CD14-positive monocyte (primary cell): ENCODE measurements at regions not wholly inside any gene's neighbourhood (a gene's known extent, or its start where the extent isn't known, plus 50 kb on each side); places are given as distances from the start of the nearest gene placed in this dataset.

ENCODE experiments used
- DNase-seq, 3 donors: peaks; one replicate each; pipeline ENCODE4 v3.0.0-alpha.2; 2011 to 2022
- H2AFZ ChIP-seq: 2 replicates; pipeline ENCODE4 v1.6.0; 2012; ENCODE audit warnings: mild to moderate bottlenecking, low read depth, low read length, inconsistent platforms; ENCODE audit not compliant: insufficient read depth, poor library complexity, severe bottlenecking
- H3K27ac ChIP-seq, 2 donors: 1 replicate in 1 of 2; 2 replicates in 1 of 2; pipeline ENCODE4 v1.5.1; 2012 to 2013; ENCODE audit warnings: low read length in 2 of 2, control low read depth in 1 of 2, inconsistent platforms in 1 of 2, low read depth in 1 of 2, mild to moderate bottlenecking in 1 of 2
- H3K27me3 ChIP-seq, 2 donors: one replicate each; pipeline versions ENCODE4 v1.6.0 to v1.6.1; 2011 to 2013; ENCODE audit warnings: low read length in 2 of 2; ENCODE audit not compliant: control insufficient read depth in 2 of 2, insufficient read depth in 2 of 2
- H3K36me3 ChIP-seq, 2 donors: replicated peaks in 1 of 2; 1 replicate in 1 of 2; 2 replicates in 1 of 2; pipeline versions ENCODE4 v1.5.1 to v1.6.1; 2012 to 2013; ENCODE audit warnings: low read length in 2 of 2, control low read depth in 1 of 2, inconsistent platforms in 1 of 2, mild to moderate bottlenecking in 1 of 2; ENCODE audit not compliant: insufficient read depth in 2 of 2, control insufficient read depth in 1 of 2
- H3K4me1 ChIP-seq, 2 donors: 1 replicate in 1 of 2; 2 replicates in 1 of 2; pipeline versions ENCODE4 v1.5.1 to v1.6.1; 2012 to 2013; ENCODE audit warnings: low read length in 2 of 2, control low read depth in 1 of 2, inconsistent platforms in 1 of 2, mild to moderate bottlenecking in 1 of 2, moderate library complexity in 1 of 2; ENCODE audit not compliant: insufficient read depth in 2 of 2, control insufficient read depth in 1 of 2
- H3K4me2 ChIP-seq: replicated peaks from 2 replicates; pipeline ENCODE3; 2012; ENCODE audit warnings: low read length, moderate library complexity, mild to moderate bottlenecking; ENCODE audit not compliant: poor library complexity, severe bottlenecking; ENCODE audit errors: extremely low read depth
- H3K4me3 ChIP-seq, 3 experiments: fragments of 200-600 bp in 1 of 3; sonication (generic) in 1 of 3; replicated peaks in 1 of 3; 1 replicate in 2 of 3; 2 replicates in 1 of 3; pipeline ENCODE4 v1.5.1; 2011 to 2013; ENCODE audit warnings: low read length in 3 of 3, mild to moderate bottlenecking in 3 of 3, control low read depth in 2 of 3, low read depth in 2 of 3, inconsistent platforms in 1 of 3, moderate library complexity in 1 of 3
- H3K79me2 ChIP-seq: 2 replicates; pipeline ENCODE4 v1.6.0; 2012; ENCODE audit warnings: mild to moderate bottlenecking, control low read depth, inconsistent platforms, low read length, moderate library complexity; ENCODE audit not compliant: insufficient read depth
- H3K9ac ChIP-seq: 2 replicates; pipeline ENCODE4 v1.6.0; 2017; ENCODE audit warnings: low read length, mild to moderate bottlenecking; ENCODE audit not compliant: insufficient read depth, poor library complexity, severe bottlenecking
- H3K9me3 ChIP-seq, 2 donors: replicated peaks in 1 of 2; 1 replicate in 1 of 2; 2 replicates in 1 of 2; pipeline versions ENCODE4 v1.5.1 to v1.6.1; 2012 to 2013; ENCODE audit warnings: low read length in 2 of 2, control low read depth in 1 of 2; ENCODE audit not compliant: control insufficient read depth in 1 of 2, insufficient read depth in 1 of 2
- H4K20me1 ChIP-seq: 2 replicates; pipeline ENCODE4 v1.6.0; 2012; ENCODE audit warnings: mild to moderate bottlenecking, low read length, control low read depth, moderate library complexity; ENCODE audit not compliant: insufficient read depth
- H3K27ac Mint-ChIP-seq, 7 donors: one replicate each; pipeline ENCODE4 v1.8.0; 2020; ENCODE audit warnings: mild to moderate bottlenecking in 7 of 7, mixed read lengths in 7 of 7, moderate library complexity in 6 of 7, inconsistent platforms in 2 of 7
- H3K27me3 Mint-ChIP-seq, 3 donors: one replicate each; pipeline ENCODE4 v1.8.0; 2021 to 2022; ENCODE audit warnings: low read depth in 3 of 3, mild to moderate bottlenecking in 3 of 3, mixed read lengths in 3 of 3, moderate library complexity in 3 of 3, inconsistent platforms in 1 of 3
- H3K36me3 Mint-ChIP-seq, 2 donors: one replicate each; pipeline ENCODE4 v1.8.0; 2020; ENCODE audit warnings: mixed read lengths in 2 of 2, inconsistent platforms in 1 of 2, mild to moderate bottlenecking in 1 of 2
- H3K4me1 Mint-ChIP-seq: one replicate; pipeline ENCODE4 v1.8.0; 2020; ENCODE audit warnings: mild to moderate bottlenecking, mixed read lengths
- H3K4me3 Mint-ChIP-seq, 2 donors: one replicate each; pipeline ENCODE4 v1.8.0; 2020; ENCODE audit warnings: mild to moderate bottlenecking in 2 of 2, mixed read lengths in 2 of 2, moderate library complexity in 1 of 2
- H3K9me3 Mint-ChIP-seq, 7 donors: one replicate each; pipeline ENCODE4 v1.8.0; 2020 to 2022; ENCODE audit warnings: mixed read lengths in 7 of 7, mild to moderate bottlenecking in 6 of 7, moderate library complexity in 6 of 7, inconsistent platforms in 2 of 7
- CTCF ChIP-seq: fragments of 200-600 bp; IDR thresholded peaks from one replicate; pipeline ENCODE4 v1.8.0; 2022; ENCODE audit warnings: antibody characterized with exemption, mild to moderate bottlenecking
- WGBS: methylation state at CpG from one replicate; pipeline ENCODE4 v1.1.5; 2013; ENCODE audit warnings: missing lambda C conversion rate; ENCODE audit not compliant: insufficient coverage; 5-methylcytosine and 5-hydroxymethylcytosine counted together
- intact Hi-C, 2 donors: fragments of 100-400 bp; cut with micrococcal nuclease; formaldehyde crosslinking; loops; one replicate each; pipeline versions ENCODE4 v1.15.0 to v1.15.1; 2023

DNA sequence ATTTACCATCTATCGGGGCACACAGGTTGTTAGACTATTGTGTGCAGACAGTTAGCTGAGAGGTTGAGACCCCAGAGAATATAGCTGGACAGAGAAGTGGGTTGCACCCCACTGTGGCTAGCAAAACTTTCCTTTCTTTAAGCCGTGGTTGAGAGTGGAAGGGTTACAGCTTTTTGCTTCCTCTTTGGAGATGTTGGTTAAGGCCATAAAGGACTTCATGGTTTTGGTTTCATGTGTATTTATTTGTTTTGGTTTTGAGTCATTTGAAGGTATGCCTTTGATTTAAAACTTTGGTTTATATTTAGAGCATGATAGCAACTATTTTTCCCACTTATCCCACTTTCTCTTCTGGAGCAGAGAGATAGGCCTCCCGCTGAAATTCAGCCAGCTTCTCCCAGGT is 274.3 kb upstream of the IL1RAPL1 start:
- peaks cover 0 to 4% (median 0%) of the 10 kb centered on the region in 3 donors for H3K27me3 Mint-ChIP-seq
- Histone ChIP-seq H3K27me3 (no peaks in the 10 kb centered on the region), H4K20me1 (no peaks in the 10 kb centered on the region), H3K27ac (no peak overlapping the region), H3K9me3 (no peaks in the 10 kb centered on the region), H2AFZ (no peak overlapping the region), H3K79me2 (no peaks in the 10 kb centered on the region), H3K9ac (no peak overlapping the region), H3K4me2 (no peak overlapping the region), H3K4me3 (no peak overlapping the region), H3K4me1 (peaks cover 0 to 5% of the 10 kb centered on the region in 2 donors), H3K36me3 (no peaks in the 10 kb centered on the region)
- DNase-seq, result no peak
- no peaks in the 10 kb centered on the region for H3K36me3 Mint-ChIP-seq
- H3K4me3 Mint-ChIP-seq, result no peak overlapping the region
- no peak for TF ChIP-seq CTCF
- intact Hi-C loops, result no loop called here
- WGBS, result no CpG with 5 or more reads among the region's 3 CpGs
- peaks cover 0 to 12% (median 4%) of the 10 kb centered on the region in 7 donors for H3K9me3 Mint-ChIP-seq
- H3K27ac Mint-ChIP-seq, result no peak overlapping the region
- peaks cover 4% of the 10 kb centered on the region for H3K4me1 Mint-ChIP-seq

DNA sequence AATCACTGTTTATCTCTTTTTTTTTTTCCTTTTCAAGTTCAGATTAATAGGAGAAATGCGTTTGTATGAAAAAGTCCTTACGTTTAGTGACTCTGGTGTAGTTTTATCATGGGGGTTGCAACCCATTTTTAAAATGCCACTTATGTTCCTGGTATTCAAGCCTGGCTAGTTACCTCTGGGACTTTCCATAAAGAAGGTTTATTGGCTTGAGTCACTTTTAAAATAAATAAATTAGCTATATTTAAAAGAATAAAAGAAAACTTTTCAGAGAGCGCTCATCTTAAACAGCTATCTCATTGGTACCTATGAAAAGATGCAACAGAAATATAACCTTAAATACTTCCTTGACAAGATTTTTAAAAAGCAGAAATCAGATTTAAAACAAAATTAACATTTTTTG is 275.0 kb upstream of the IL1RAPL1 start:
- Mint-ChIP-seq H3K27ac (no peak overlapping the region), H3K4me3 (no peak overlapping the region), H3K9me3 (peaks cover 0 to 12% (median 4%) of the 10 kb centered on the region in 7 donors), H3K36me3 (no peaks in the 10 kb centered on the region), H3K27me3 (peaks cover 0 to 4% (median 0%) of the 10 kb centered on the region in 3 donors), H3K4me1 (peaks cover 4% of the 10 kb centered on the region)
- no peaks in the 10 kb centered on the region for H3K79me2 ChIP-seq
- no peak overlapping the region for H3K9ac ChIP-seq
- no peak for TF ChIP-seq CTCF
- no peaks in the 10 kb centered on the region for H4K20me1 ChIP-seq
- no peak overlapping the region for H3K27ac ChIP-seq
- WGBS, result no CpG with 5 or more reads among the region's 3 CpGs
- no peak overlapping the region for H2AFZ ChIP-seq
- no peaks in the 10 kb centered on the region for H3K36me3 ChIP-seq
- H3K27me3 ChIP-seq, result no peaks in the 10 kb centered on the region
- peaks cover 0 to 5% of the 10 kb centered on the region in 2 donors for H3K4me1 ChIP-seq
- H3K4me3 ChIP-seq, result no peak overlapping the region
- no peak overlapping the region for H3K4me2 ChIP-seq
- intact Hi-C loops, result no loop called here
- no peaks in the 10 kb centered on the region for H3K9me3 ChIP-seq
- no peak for DNase-seq
